H1 (cell line): ENCODE measurements at regions not wholly inside any gene's neighbourhood (a gene's known extent, or its start where the extent isn't known, plus 50 kb on each side); places are given as distances from the start of the nearest gene placed in this dataset.

Experiments
- CTCF ChIA-PET: fragments of 300-600 bp; sonication (Branson Sonifier 250); formaldehyde crosslinking; loops from one replicate; lab custom pipeline; 2021; ENCODE audit not compliant: partially characterized antibody; lab: Charles Lee
- POLR2A ChIA-PET: fragments of 300-600 bp; sonication (Branson Sonifier 250); formaldehyde crosslinking; loops from one replicate; lab custom pipeline; 2021; ENCODE audit warnings: inconsistent platforms; ENCODE audit not compliant: partially characterized antibody; lab: Charles Lee
- DNase-seq, 2 experiments: peaks; one replicate each; pipeline versions ENCODE4 v3.0.0 to v3.0.0-alpha.2; 2010 to 2022; ENCODE audit warnings: low spot score in 2 of 2, low read depth in 1 of 2, mixed read lengths in 1 of 2
- FAIRE-seq: peaks from 2 replicates; lab custom pipeline; 2011; peaks lifted over from hg19 to GRCh38; lab: Jason Lieb, UNC
- H2AFZ ChIP-seq: 2 replicates; pipeline ENCODE4 v1.8.1; 2012; ENCODE audit warnings: low read length, inconsistent platforms
- H2AK5ac ChIP-seq: 2 replicates; pipeline ENCODE4 v1.6.1; 2013; ENCODE audit warnings: low read depth, low read length
- H2BK120ac ChIP-seq: replicated peaks from 2 replicates; pipeline ENCODE3; 2013; ENCODE audit warnings: low read depth, low read length, inconsistent platforms
- H2BK12ac ChIP-seq: 2 replicates; pipeline ENCODE4 v1.6.1; 2013; ENCODE audit warnings: low read depth, low read length
- H2BK15ac ChIP-seq: 2 replicates; pipeline ENCODE4 v1.6.1; 2013; ENCODE audit warnings: low read length
- H2BK20ac ChIP-seq: 2 replicates; pipeline ENCODE4 v1.6.1; 2013; ENCODE audit warnings: low read length
- H2BK5ac ChIP-seq: 2 replicates; pipeline ENCODE4 v1.6.1; 2013; ENCODE audit warnings: low read depth, low read length
- H3K14ac ChIP-seq: 2 replicates; pipeline ENCODE4 v1.6.1; 2013; ENCODE audit warnings: inconsistent platforms; ENCODE audit not compliant: insufficient read length
- H3K18ac ChIP-seq: 2 replicates; pipeline ENCODE4 v1.6.1; 2013; ENCODE audit warnings: low read length; ENCODE audit errors: extremely low read depth
- H3K23ac ChIP-seq: 2 replicates; pipeline ENCODE4 v1.6.1; 2013; ENCODE audit warnings: inconsistent platforms; ENCODE audit not compliant: insufficient read length
- H3K23me2 ChIP-seq: 2 replicates; pipeline ENCODE4 v1.6.1; 2013; ENCODE audit warnings: low read depth, low read length
- H3K27ac ChIP-seq: 2 replicates; pipeline ENCODE4 v1.6.1; 2011; ENCODE audit warnings: low read depth, low read length, inconsistent platforms
- H3K27me3 ChIP-seq, 4 experiments: replicated peaks in 1 of 4; 1 replicate in 1 of 4; 2 replicates in 3 of 4; pipeline versions ENCODE4 v1.6.1 to v1.8.1; 2011 to 2013; ENCODE audit warnings: low read length in 3 of 4, mild to moderate bottlenecking in 3 of 4, inconsistent platforms in 2 of 4, mixed read lengths in 2 of 4, moderate library complexity in 1 of 4; ENCODE audit not compliant: control insufficient read depth in 3 of 4, insufficient read depth in 3 of 4; ENCODE audit errors: extremely low read depth in 1 of 4
- H3K36me3 ChIP-seq, 4 experiments: 2 replicates each; pipeline versions ENCODE4 v1.6.1 to v1.8.1; 2011 to 2013; ENCODE audit warnings: mild to moderate bottlenecking in 4 of 4, low read length in 3 of 4, moderate library complexity in 2 of 4, control low read depth in 1 of 4, inconsistent platforms in 1 of 4; ENCODE audit not compliant: insufficient read depth in 4 of 4, control insufficient read depth in 2 of 4
- H3K4ac ChIP-seq: replicated peaks from 2 replicates; pipeline ENCODE3; 2013; ENCODE audit warnings: low read length, low read depth, mixed read lengths, inconsistent platforms; ENCODE audit not compliant: insufficient read length
- H3K4me1 ChIP-seq, 4 experiments: replicated peaks in 1 of 4; 1 replicate in 1 of 4; 2 replicates in 3 of 4; pipeline versions ENCODE4 v1.6.1 to v1.8.1; 2011 to 2013; ENCODE audit warnings: low read length in 3 of 4, inconsistent platforms in 2 of 4, mixed read lengths in 1 of 4; ENCODE audit not compliant: insufficient read depth in 4 of 4, control insufficient read depth in 3 of 4
- H3K4me2 ChIP-seq, 2 experiments: 2 replicates each; pipeline versions ENCODE4 v1.6.1 to v1.8.1; 2011 to 2013; ENCODE audit warnings: low read depth in 2 of 2, low read length in 2 of 2, control low read depth in 1 of 2, inconsistent platforms in 1 of 2, mild to moderate bottlenecking in 1 of 2; ENCODE audit not compliant: insufficient read depth in 1 of 2
- H3K4me3 ChIP-seq, 4 experiments: fragments of 200-600, 300-600 bp in 1 of 4; sonication (generic), shearing (Covaris generic), sonication (Bioruptor Twin) in 1 of 4; 2 replicates each; pipeline versions ENCODE4 v1.5.1 to v1.8.1; 2011 to 2016; ENCODE audit warnings: low read length in 4 of 4, low read depth in 3 of 4, control low read depth in 2 of 4, inconsistent platforms in 2 of 4, mild to moderate bottlenecking in 2 of 4, mixed read lengths in 1 of 4, moderate library complexity in 1 of 4; ENCODE audit not compliant: insufficient read depth in 2 of 4; ENCODE audit errors: extremely low read depth in 1 of 4
- H3K56ac ChIP-seq: replicated peaks from 2 replicates; pipeline ENCODE3; 2013; ENCODE audit warnings: low read depth, mild to moderate bottlenecking, mixed read lengths, low read length, inconsistent platforms; ENCODE audit not compliant: insufficient read length
- H3K79me1 ChIP-seq: 2 replicates; pipeline ENCODE4 v1.6.1; 2013; ENCODE audit warnings: low read depth, low read length, control low read depth
- H3K79me2 ChIP-seq, 2 experiments: 2 replicates each; pipeline versions ENCODE4 v1.6.1 to v1.8.1; 2012 to 2013; ENCODE audit warnings: low read length in 2 of 2, mild to moderate bottlenecking in 2 of 2, inconsistent platforms in 1 of 2; ENCODE audit not compliant: insufficient read depth in 2 of 2, control insufficient read depth in 1 of 2
- H3K9ac ChIP-seq, 4 experiments: replicated peaks in 1 of 4; 1 replicate in 1 of 4; 2 replicates in 3 of 4; pipeline versions ENCODE4 v1.6.1 to v1.8.1; 2011 to 2013; ENCODE audit warnings: low read depth in 3 of 4, low read length in 3 of 4, control low read depth in 2 of 4, mild to moderate bottlenecking in 2 of 4, moderate library complexity in 2 of 4, inconsistent platforms in 1 of 4; ENCODE audit errors: extremely low read depth in 1 of 4
- H3K9me3 ChIP-seq, 2 experiments: 2 replicates each; pipeline versions ENCODE4 v1.6.1 to v1.8.1; 2012 to 2013; ENCODE audit warnings: mild to moderate bottlenecking in 2 of 2, moderate library complexity in 2 of 2, control low read depth in 1 of 2, inconsistent platforms in 1 of 2, low read depth in 1 of 2, low read length in 1 of 2, mixed read lengths in 1 of 2; ENCODE audit not compliant: insufficient read depth in 2 of 2
- H4K20me1 ChIP-seq, 2 experiments: replicated peaks in 1 of 2; 2 replicates each; pipeline versions ENCODE3 to v1.8.1; 2011 to 2013; ENCODE audit warnings: inconsistent platforms in 2 of 2, low read length in 2 of 2, mild to moderate bottlenecking in 1 of 2; ENCODE audit not compliant: insufficient read depth in 2 of 2, control insufficient read depth in 1 of 2
- H4K5ac ChIP-seq: 2 replicates; pipeline ENCODE4 v1.6.1; 2013; ENCODE audit warnings: low read length, low read depth, mixed read lengths, inconsistent platforms; ENCODE audit not compliant: insufficient read length
- H4K8ac ChIP-seq: 2 replicates; pipeline ENCODE4 v1.8.0; 2013; ENCODE audit warnings: mild to moderate bottlenecking, moderate library complexity, low read length, inconsistent platforms; ENCODE audit not compliant: insufficient read depth; ENCODE audit errors: extremely low read depth
- H4K91ac ChIP-seq: replicated peaks from 2 replicates; pipeline ENCODE3; 2013; ENCODE audit warnings: low read length, mixed read lengths, inconsistent platforms; ENCODE audit not compliant: insufficient read length
- CHD1 ChIP-seq: IDR thresholded peaks from 2 replicates; pipeline ENCODE4 v1.6.1; 2012; ENCODE audit warnings: low read depth, low read length, improper control_type of control experiment
- CREB1 ChIP-seq: IDR thresholded peaks from 2 replicates; pipeline ENCODE4 v1.6.1; 2012; ENCODE audit warnings: inconsistent platforms
- EP300 ChIP-seq, 2 experiments: IDR thresholded peaks; 1 replicate in 1 of 2; 2 replicates in 1 of 2; pipeline ENCODE4 v1.6.1; 2011 to 2012; ENCODE audit warnings: low read depth in 2 of 2, low read length in 2 of 2, mild to moderate bottlenecking in 2 of 2, borderline replicate concordance in 1 of 2, inconsistent platforms in 1 of 2, moderate library complexity in 1 of 2
- JUND ChIP-seq: IDR thresholded peaks from 2 replicates; pipeline ENCODE4 v1.6.1; 2011; ENCODE audit warnings: mild to moderate bottlenecking, improper control_type of control experiment, low read length
- KDM4A ChIP-seq: IDR thresholded peaks from one replicate; pipeline ENCODE4 v1.7.1; 2012; ENCODE audit warnings: low read depth, mild to moderate bottlenecking, moderate library complexity, low read length, inconsistent platforms; ENCODE audit not compliant: severe bottlenecking
- RAD21 ChIP-seq, 2 experiments: IDR thresholded peaks in 1 of 2; conservative IDR thresholded peaks in 1 of 2; 2 replicates each; pipeline ENCODE4 v1.6.1; 2011; ENCODE audit warnings: low read depth in 2 of 2, low read length in 2 of 2, improper control_type of control experiment in 1 of 2, inconsistent platforms in 1 of 2, mild to moderate bottlenecking in 1 of 2, moderate library complexity in 1 of 2
- SIRT6 ChIP-seq: IDR thresholded peaks from one replicate; pipeline ENCODE4 v1.7.1; 2012; ENCODE audit warnings: low read length, inconsistent platforms
- SP2 ChIP-seq: IDR thresholded peaks from 2 replicates; pipeline ENCODE4 v1.6.1; 2012; ENCODE audit warnings: mild to moderate bottlenecking, low read length, inconsistent platforms
- YY1 ChIP-seq: IDR thresholded peaks from 2 replicates; pipeline ENCODE4 v1.6.1; 2011; ENCODE audit warnings: low read depth, mild to moderate bottlenecking, low read length
- TF ChIP-seq, protein P1 (sequence below): IDR thresholded peaks from 2 replicates; pipeline ENCODE4 v1.6.1; 2012; ENCODE audit warnings: inconsistent platforms
- TF ChIP-seq, protein P2 (sequence below): IDR thresholded peaks from 2 replicates; pipeline ENCODE4 v1.6.1; 2012; ENCODE audit warnings: inconsistent platforms

DNA sequence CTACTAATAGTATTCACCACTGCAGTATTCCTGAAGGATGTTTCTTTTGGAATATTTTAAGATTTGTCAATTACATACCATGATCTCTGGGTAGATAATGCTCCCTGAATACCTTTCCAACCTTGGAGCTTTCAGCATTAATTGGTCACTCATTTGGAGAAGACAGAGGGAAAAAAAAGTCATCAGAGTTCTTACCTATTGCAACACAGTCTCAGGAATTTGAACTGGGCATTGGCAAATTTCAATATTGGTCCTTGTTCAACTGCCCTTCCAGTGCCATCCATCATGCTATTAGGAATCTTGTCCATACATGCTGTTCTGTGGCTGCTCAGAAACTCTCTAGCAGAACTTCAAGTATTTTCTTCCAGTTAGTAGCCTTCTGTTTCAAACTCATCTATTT is 83.6 kb upstream of the KCNJ3 start:
- no peak overlapping the region for H4K91ac ChIP-seq
- H2BK12ac ChIP-seq: no peak overlapping the region
- no peak overlapping the region for H3K56ac ChIP-seq
- no peaks in the 10 kb centered on the region for H3K36me3 ChIP-seq
- H4K20me1 ChIP-seq: no peaks in the 10 kb centered on the region
- no peak overlapping the region for H2AFZ ChIP-seq
- no peak for FAIRE-seq
- H2BK5ac ChIP-seq: no peak overlapping the region
- H2BK15ac ChIP-seq: no peak overlapping the region
- no peaks in the 10 kb centered on the region for H3K23me2 ChIP-seq
- DNase-seq: no peak
- H3K4me3 ChIP-seq: no peak overlapping the region
- H3K18ac ChIP-seq: no peak overlapping the region
- no peak overlapping the region for H2AK5ac ChIP-seq
- no peaks in the 10 kb centered on the region for H3K9me3 ChIP-seq
- H2BK20ac ChIP-seq: no peak overlapping the region
- no peak overlapping the region for H4K5ac ChIP-seq
- H3K23ac ChIP-seq: no peak overlapping the region
- H3K79me2 ChIP-seq: no peaks in the 10 kb centered on the region
- no peaks in the 10 kb centered on the region for H3K27me3 ChIP-seq
- no peak overlapping the region for H3K9ac ChIP-seq
- no peak overlapping the region for H3K27ac ChIP-seq
- H3K79me1 ChIP-seq: no peaks in the 10 kb centered on the region
- H3K4ac ChIP-seq: no peak overlapping the region
- ChIA-PET CTCF (interaction anchor here (0.7 kb wide), 1 partner anchor 9 kb away, joined by 3 read pairs; no protein-coding TSS in a partner anchor), POLR2A (no interaction called here)
- H3K4me2 ChIP-seq: no peak overlapping the region
- H2BK120ac ChIP-seq: no peak overlapping the region
- H4K8ac ChIP-seq: no peak overlapping the region
- TF ChIP-seq EP300 (IDR thresholded peaks at IDR 0.05; ENCODE audit: borderline replicate concordance in 1 of 2, low read depth in 2 of 2, low read length in 2 of 2) (no peak), SP2 (no peak), CHD1 (no peak), RAD21 (IDR thresholded peaks at IDR 0.05 in 1 of 2, conservative IDR thresholded peaks at IDR 0.05 in 1 of 2; ENCODE audit: low read depth in 2 of 2, low read length in 2 of 2) (no peak), JUND (no peak), YY1 (no peak), CREB1 (no peak), KDM4A (no peak), SIRT6 (no peak)
- TF ChIP-seq, protein P1, sequence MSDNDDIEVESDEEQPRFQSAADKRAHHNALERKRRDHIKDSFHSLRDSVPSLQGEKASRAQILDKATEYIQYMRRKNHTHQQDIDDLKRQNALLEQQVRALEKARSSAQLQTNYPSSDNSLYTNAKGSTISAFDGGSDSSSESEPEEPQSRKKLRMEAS: no peak
- TF ChIP-seq, protein P2, sequence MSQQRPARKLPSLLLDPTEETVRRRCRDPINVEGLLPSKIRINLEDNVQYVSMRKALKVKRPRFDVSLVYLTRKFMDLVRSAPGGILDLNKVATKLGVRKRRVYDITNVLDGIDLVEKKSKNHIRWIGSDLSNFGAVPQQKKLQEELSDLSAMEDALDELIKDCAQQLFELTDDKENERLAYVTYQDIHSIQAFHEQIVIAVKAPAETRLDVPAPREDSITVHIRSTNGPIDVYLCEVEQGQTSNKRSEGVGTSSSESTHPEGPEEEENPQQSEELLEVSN: no peak
- no peak overlapping the region for H3K14ac ChIP-seq
- no peaks in the 10 kb centered on the region for H3K4me1 ChIP-seq
